GM21367 (cell line): ENCODE measurements at regions not wholly inside any gene's neighbourhood (a gene's known extent, or its start where the extent isn't known, plus 50 kb on each side); places are given as distances from the start of the nearest gene placed in this dataset.
"Not testable (repeated sequence)": the region's sequence is repeated elsewhere in the genome, so short reads cannot be mapped to it uniquely, and the experiment has no call there.

Source experiments
- ATAC-seq: cut with Tn5 transposase; IDR thresholded peaks from one replicate; pipeline ENCODE4 v1.9.1; 2021; ENCODE audit not compliant: unreplicated experiment

DNA sequence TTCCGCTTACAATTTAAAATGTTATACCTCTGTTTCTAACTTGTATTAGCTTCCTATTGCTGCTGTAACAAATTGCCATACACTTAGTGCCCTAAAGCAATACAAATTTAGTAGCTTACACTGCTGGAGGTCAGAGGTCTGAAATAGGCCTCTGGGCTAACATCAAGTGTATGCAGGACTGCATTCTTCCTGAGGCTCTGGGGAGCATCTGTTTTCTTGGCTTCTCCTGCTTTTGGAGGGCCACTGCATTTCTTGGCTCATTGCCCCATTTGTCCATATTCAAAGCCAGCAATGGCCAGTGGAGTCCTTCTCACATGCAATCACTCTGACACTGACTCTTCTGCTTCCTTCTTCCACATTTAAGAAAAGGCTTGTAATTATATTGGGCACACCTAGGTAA is 639.8 kb upstream of the INTU start:
- no peak for ATAC-seq

DNA sequence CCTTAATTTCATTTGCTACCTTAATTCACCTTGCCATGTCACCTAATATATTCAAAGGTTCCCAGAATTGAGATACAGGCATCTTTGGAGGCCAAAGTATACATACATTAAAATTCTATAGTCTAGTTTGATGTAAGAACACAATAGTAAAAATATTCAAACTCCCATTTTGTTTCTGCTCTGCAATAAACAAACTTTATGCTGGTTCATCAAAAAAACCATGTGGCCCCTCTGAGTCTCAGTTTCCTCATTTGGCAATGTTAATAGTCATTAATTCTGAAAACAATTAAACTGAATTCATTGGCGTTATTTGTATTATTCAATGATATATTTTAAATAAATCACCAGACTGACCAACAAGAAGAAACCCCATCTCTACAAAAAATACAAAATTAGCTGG is 639.4 kb upstream of the INTU start:
- ATAC-seq: no peak

DNA sequence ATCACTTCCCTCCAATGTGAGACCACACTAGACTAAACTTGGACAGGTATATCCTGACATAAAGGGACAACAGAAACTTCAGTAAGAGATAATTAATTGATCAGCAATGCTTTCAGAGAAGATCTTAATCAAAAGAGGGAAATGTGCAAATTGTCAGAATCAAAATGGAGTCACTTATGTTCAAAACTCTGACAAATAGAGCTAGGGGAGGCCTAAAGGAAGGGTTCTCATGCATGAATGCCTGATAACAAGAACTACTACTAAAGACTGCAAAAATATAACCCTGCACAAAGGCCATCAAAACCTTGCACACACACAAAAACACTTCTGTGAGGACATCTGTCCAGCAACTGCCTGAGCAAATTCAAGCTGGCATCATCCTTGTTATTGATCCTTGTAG is 637.5 kb upstream of the INTU start:
- no peak for ATAC-seq

DNA sequence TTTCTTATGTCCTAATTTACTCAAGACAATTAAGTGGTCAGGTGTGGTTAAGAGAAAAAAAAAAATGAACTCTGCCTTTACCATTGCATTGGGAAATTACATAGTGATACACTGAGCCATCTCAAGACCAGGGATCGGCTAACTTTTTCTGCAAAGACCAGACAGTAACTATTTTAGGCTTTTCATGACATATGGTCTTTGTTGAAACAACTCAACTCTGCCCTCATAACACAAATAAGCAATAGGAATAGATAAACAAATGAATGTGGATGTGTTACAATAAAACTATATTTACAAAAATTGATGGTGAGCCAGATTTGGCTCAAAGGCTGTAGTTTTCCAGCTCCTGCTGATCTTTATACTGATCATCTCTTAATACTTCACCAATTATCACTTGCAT is 632.6 kb upstream of the INTU start:
- ATAC-seq: no peak

DNA sequence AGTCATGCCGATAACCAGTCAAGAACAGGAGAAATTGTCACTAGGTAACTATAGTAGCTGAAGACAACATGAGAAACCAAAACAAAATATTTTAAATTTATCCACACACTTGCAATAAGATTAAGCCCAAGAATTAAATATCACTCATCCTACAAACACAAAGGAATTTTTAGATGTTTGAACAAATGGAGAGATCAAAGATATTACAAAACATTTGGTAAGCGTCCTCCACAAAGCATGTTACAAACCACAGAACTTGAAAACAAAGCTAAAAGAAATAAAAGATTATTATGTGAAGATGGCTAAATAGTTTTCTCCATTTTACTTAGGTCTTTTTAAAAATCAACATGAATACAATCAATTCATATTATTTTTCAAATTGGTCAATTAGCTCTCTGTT is 631.9 kb upstream of the INTU start:
- no peak for ATAC-seq

DNA sequence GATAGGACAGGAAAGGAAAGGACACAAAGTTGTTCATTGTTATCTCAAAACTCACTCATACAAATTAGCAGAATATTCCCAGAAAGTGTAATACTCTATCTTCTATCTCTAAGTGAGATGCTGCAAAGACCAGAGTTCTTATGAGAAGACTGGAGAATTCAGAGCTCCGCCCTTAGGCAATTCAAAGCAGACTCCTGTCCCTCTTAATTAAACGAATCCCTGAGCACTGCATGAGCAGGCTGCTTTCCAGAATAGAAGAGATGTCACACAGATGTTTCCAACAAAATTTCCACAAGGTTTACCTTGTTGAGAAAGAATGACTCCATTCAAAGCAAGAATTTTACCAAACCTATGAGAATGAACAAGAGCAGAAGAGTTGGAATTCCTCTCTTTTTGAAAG is 630.8 kb upstream of the INTU start:
- ATAC-seq: no peak

DNA sequence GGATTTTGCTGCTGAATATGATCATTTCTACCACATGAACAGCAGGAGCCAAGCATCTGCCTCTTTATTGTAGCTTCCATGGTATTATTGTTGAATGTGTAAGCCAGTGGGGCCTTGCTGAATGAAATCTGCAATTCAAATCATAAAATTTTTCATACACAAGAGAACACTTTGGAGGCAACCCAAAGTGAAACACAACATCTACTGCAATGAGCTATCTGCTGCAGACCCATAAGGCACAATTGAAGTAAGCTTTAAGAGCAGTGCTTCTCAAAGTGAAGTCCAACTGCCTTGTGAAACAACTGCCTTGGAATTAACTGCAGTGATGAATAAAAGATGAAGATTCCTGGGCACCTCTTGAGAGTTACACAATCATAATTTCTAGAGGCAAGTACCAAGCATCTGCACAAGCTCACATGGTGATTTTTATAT is 626.3 kb upstream of the INTU start:
- no peak for ATAC-seq

DNA sequence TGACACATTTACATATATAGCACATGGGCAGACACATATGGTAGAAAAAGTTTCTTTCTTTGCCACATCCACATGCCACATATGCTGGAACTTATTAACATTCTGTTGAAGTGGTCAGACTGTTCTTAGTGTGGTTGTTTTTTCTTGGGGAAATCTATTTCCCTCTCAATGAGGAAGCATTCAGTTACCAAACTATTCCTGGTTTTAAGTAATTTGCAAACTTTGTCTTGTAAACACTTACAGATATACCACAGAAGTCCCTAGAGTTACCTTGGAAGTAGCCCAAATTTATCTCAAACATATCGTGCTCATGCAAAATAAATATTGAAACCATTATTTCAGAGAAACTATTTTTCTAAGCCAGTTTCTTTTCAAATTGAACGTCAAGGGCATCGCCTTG is 625.5 kb upstream of the INTU start:
- no peak for ATAC-seq

DNA sequence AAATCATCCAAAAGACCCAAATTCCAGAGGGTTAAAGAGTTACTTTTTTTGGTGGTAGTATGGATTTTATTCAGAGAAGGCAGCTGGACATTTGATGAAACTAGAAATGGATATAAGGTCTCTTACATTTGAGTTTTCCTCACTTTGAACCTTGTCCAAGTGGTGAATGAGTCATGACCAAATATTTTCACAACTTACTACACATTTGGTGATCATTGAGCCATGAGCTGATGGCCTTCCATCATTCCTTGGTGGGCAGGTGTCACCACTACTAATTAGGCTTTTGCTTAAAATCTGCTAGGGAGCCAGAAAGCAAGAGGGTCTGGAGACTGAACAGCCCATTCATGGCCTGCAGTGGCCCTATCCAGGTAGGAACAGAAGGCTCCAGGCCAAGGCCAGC is 620.2 kb upstream of the INTU start:
- no peak for ATAC-seq

DNA sequence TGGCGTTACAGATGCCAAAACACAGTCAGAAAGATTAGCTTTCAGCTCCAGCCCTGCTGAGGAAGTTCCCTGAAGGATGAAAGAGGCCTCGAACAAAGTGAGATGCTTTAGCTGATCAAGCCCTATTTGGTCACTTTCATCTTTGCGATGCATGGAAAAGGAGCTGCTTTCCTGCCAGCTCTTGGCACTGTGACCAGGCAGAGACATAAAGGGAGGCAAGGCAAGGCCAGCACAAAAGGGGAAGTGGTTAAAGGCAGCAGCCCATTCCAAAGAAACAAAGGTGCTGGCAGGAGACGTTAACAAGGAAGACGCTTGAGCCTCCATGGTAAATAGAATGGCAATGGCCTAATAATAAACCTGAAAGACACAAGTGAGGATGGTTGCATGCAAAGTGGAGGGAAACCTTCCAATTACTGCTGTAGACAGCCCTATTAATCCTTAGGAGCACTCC is 617.1 kb upstream of the INTU start:
- no peak for ATAC-seq

DNA sequence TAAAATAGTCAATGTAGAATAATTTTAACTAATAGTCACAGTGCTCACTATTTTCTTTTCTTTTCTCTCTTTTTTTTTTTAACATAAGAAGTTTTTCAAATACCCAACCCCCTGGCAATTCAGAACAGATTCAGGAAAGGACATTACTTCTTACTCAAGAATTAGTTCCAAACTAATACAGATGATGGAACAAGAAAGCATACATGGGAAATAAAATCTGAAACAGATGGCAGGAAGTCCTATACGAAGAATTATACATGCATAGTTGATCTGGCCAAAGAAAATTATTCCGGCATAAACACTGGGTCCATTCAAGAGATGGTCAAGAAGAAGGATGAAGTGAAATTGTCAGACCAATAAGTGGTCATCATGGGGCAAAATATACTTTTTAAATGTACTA is 614.4 kb upstream of the INTU start:
- no peak for ATAC-seq

DNA sequence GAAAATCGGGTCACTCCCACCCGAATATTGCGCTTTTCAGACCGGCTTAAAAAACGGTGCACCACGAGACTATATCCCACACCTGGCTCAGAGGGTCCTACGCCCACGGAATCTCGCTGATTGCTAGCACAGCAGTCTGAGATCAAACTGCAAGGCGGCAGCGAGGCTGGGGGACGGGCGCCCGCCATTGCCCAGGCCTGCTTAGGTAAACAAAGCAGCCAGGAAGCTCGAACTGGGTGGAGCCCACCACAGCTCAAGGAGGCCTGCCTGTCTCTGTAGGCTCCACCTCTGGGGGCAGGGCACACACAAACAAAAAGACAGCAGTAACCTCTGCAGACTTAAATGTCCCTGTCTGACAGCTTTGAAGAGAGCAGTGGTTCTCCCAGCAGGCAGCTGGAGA is 611.9 kb upstream of the INTU start:
- not testable (repeated sequence) for ATAC-seq

DNA sequence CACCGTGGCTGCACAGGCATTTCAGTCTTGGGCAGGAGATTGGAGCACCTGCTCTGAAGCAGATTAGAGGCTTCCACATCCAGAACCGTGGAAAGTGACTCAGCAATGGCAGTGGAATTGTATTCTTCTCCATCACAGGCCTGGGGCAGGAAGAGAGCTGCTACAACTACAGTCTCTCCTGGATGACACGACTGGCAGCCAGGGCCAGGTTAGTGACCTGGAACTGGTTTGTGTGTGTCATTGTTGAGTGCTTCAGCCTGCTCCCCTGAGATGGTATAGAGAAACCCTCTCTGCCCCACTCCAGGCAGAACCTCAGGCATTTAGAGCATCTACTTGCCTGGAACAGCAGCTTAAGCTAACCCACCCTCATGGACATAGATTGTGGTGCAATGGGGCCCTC is 596.5 kb upstream of the INTU start:
- ATAC-seq: no peak

DNA sequence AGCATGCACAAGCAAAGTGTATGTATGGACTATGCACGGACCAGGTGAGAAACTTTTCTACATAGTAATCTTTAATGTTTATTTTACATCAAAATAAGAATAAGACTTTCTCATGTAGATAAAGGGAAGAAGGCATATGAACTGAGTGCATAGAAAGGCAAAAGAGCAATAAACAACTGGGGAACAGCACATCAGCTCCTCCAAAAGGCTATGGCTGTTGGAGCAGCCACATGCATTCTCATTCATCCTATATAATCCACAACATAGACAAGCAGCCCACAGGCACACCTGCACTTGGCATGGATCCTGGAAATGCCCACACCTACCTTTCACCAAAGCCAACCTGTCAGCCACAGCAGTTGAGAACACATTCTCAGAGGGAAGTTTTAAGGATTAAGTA is 586.9 kb upstream of the INTU start:
- ATAC-seq: no peak

DNA sequence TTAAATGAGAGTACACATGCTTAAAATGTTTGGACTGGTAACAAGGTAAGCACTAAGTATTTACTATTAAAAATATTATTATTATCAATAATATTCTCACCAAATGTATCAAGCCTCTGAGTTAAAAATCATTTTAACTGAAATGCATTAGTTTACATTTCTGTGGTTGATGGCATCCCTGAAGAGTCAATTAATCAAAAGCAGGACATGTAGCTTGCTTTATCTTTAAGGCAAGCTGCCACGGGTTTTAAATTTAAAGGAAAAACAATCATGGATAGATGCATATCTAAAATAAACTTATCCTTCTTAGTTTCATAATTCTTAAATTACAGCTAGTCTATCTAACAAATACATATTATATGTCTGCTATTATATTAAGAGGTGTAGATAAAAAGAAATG is 584.8 kb upstream of the INTU start:
- ATAC-seq: no peak

DNA sequence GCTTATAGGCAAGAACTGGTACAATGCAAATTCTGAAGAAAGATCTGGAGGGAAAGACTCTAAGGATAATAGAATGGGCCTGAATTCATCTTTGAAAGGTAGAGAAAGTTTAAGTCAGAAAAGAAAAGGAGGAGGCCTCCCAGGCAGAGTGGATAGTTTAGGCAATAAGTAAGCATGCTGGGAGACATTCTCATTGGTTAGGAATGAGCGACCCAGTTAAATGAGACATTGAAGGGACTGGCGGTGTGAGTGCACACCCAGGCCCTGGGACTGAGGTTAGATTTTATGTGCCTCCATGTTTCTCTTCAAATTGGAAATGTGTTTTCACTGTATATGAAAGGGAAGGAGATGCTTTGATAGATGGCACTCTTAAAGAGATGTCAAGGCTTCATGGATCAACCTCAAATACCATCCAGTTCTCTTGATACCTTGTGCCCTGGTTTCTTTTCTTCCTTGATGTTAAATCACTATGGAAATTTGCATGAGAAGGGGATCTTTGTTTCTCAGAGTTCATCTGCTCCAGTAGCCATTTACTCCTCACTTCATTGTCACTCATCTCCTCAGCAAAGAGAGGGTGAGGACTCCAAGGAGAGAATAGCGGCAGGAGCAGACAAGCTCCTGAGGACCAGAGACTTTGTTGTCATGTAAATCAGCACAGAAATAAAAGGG is 584.2 kb upstream of the INTU start:
- no peak for ATAC-seq

DNA sequence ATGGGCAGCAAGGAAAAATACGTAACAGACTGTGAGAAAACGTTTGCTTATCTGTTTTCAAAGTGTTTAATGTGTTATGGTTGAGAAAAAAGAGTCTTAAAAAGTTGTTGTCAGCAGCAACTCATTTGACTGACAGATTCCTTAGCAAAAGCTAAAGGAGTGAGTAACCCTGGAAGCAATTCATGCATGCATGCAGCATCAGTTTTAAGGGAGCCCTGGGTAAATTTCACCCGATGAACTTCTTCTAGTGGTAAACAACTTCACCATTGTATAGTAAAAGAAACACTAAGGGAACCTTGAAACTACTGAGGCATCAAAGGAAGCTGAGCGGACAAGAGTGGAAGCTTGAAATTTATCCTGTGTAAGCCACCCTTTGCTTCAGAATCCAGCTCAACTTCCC is 583.2 kb upstream of the INTU start:
- no peak for ATAC-seq

DNA sequence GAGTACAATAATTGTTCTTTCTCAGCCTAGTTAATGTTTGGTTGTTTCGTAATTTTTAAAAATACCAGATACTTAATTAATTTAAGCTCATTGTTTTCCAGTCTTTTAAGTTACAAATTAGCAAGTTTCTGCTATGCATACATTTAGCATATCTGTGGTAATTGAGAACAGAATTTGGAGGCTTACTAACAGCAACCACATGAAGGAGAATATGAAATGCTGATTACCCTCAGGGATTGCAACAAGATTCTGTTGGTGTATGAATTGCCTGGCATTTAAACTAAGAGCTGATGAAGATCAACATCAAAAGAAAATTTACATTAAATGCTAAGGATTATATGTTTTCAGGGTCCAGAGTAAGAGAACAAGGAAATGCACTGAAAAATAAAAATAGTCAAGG is 580.0 kb upstream of the INTU start:
- no peak for ATAC-seq

DNA sequence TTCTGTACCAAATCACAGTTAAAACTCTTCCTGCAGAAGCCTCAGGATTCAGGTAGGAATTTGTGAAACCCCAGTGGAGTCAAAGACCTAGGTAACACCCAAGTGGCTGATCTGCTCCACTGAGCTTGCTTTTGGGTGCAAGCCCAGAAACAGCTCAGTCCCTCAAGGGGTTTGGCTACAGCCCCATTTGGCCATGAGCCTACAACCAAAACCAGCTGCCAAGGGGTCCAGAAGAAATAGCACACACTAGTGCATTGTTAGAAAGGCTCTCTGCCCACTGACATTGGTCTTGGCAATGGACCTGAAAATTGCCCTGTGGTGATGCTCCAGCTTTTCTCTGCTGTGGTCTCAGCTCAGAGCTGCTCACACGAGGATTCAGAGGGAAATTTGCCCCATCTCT is 577.4 kb upstream of the INTU start:
- ATAC-seq: no peak

DNA sequence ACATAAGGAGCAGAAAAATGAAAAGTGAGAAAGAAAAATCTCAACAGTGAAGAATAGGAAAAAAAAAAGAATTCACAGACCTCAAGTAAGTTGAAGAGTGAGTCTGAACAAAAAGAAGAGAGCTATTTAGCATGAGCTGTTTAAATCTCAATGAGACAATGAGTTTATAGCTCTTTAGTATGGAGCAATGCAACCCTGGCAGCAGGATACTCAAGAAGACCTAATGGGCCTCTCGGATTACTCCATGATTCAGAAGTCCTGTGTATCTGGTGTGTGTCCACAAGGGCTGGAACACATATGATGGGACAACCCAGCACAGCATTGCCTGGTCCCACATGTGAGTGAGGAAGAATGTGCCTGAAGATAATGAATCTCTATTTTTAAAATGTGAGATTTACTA is 563.1 kb upstream of the INTU start:
- ATAC-seq: no peak

DNA sequence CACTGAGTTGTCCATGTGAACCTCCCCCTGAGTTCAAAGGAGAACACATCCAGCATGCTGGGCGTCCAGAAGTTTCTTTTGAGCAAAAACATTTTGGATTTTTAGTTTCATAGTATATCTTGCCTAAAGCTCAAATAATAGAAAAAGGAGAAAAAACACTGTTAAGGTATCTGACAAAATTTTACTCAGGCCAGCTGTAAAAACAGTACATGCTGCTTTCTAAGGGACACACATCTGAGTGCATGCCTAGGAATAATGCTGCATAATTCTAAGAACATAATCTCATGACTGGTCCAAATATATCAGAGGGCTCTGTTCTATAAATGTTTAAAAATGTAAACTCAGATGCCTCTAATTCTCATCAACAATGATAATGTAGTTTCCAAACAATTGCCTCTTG is 561.3 kb upstream of the INTU start:
- no peak for ATAC-seq

DNA sequence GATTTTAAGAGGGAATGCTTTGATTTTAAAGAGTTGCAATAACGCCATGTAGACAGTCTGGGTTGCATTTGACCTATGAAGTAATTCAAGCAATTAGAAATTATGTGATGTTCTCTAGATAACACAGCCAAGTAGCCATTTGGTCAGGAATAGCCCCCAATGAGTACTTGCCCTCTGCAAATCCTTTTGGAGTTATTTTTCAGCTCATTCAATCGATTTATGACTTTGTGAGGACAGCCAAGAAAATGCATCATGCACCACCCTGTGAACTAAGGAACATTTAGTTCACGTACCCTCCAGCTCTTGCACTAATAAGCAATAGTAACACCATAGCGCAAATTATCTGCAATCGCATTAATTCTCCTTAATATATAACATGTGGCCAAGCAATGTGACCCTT is 552.6 kb upstream of the INTU start:
- no peak for ATAC-seq

DNA sequence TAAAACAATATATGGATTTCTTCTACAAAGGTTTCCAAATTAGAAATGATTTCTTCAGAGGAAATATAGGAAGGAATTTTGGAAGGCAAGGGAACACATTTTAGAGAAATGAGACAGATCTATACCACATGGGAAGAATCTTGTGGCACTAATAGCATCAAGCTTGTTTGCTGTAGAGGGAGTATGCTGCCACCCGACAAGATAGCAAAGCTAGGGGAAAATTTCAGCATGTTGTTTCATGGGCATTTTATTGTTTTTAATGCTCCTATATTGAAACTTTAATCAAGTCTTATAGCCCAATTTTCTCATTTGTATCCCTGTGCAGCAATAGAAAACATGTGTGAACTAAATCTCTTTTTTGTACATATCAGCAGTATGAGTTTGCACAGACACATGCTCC is 551.7 kb upstream of the INTU start:
- ATAC-seq: no peak

DNA sequence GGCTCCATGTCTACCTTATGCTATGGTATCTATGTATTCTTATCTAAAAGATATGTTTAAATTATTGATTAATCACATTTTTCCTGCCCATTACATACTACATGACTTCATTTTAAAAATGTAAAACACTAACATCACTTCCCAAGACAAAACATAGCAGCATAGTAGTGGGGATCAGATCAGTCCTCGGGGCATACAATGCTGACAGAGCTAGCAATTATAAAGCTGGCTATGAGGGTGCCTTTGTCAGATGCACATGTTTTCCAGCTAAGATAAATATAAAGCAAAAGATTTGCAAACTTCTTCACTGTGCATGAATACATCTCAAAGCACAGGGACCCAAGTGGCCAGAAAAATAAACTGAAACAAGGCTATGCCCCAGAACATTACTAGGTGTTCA is 549.8 kb upstream of the INTU start:
- ATAC-seq: no peak
